LHCN-M2 (cell line): ENCODE measurements at regions not wholly inside any gene's neighbourhood (a gene's known extent, or its start where the extent isn't known, plus 50 kb on each side); places are given as distances from the start of the nearest gene placed in this dataset.
"Not testable (repeated sequence)": the region's sequence is repeated elsewhere in the genome, so short reads cannot be mapped to it uniquely, and the experiment has no call there.

Experiments
- DNase-seq: peaks from one replicate; pipeline ENCODE4 v3.0.0-alpha.2; 2012; ENCODE audit warnings: low read depth

- DNase-seq: no peak
Observed at GRCh38 chr4:184949020-184949419, 69.3 kb upstream of the HELT start.

- DNase-seq: no peak
Observed at GRCh38 chr4:184950117-184950830, 68.0 kb upstream of the HELT start.

GRCh38 chr4:184950926-184951325 is 67.4 kb upstream of the HELT start:
- DNase-seq: no peak

- DNase-seq: no peak
Observed at GRCh38 chr4:184951668-184952160, 66.6 kb upstream of the HELT start.

GRCh38 chr4:184952522-184952921 is 65.8 kb upstream of the HELT start:
- no peak for DNase-seq

- no peak for DNase-seq
Observed at GRCh38 chr4:184953421-184953945, 64.8 kb upstream of the HELT start.

GRCh38 chr4:184953971-184954370 is 64.3 kb upstream of the HELT start:
- DNase-seq: no peak

GRCh38 chr4:184954482-184954881 is 63.8 kb upstream of the HELT start:
- no peak for DNase-seq

GRCh38 chr4:184955116-184955515 is 63.2 kb upstream of the HELT start:
- no peak for DNase-seq

GRCh38 chr4:184955636-184956035 is 62.7 kb upstream of the HELT start:
- DNase-seq: no peak

- no peak for DNase-seq
Observed at GRCh38 chr4:184957446-184958115, 60.7 kb upstream of the HELT start.

- no peak for DNase-seq
Observed at GRCh38 chr4:184958127-184958922, 60.0 kb upstream of the HELT start.

- no peak for DNase-seq
Observed at GRCh38 chr4:184958923-184959210, 59.4 kb upstream of the HELT start.

- no peak for DNase-seq
Observed at GRCh38 chr4:184959309-184959708, 59.0 kb upstream of the HELT start.

- no peak for DNase-seq
Observed at GRCh38 chr4:184959786-184960185, 58.5 kb upstream of the HELT start.

- DNase-seq: no peak
Observed at GRCh38 chr4:184960505-184960971, 57.8 kb upstream of the HELT start.

- DNase-seq: no peak
Observed at GRCh38 chr4:184961660-184962059, 56.6 kb upstream of the HELT start.

GRCh38 chr4:184962125-184962638 is 56.1 kb upstream of the HELT start:
- DNase-seq: no peak

- DNase-seq: not testable (repeated sequence)
Observed at GRCh38 chr4:184965230-184966050, 52.9 kb upstream of the HELT start.

GRCh38 chr4:184966051-184966691 is 52.1 kb upstream of the HELT start:
- DNase-seq: not testable (repeated sequence)

- DNase-seq: not testable (repeated sequence)
Observed at GRCh38 chr4:184967699-184968098, 50.6 kb upstream of the HELT start.
